Trophoblast cell (in vitro differentiated cells and primary cell): ENCODE measurements at regions not wholly inside any gene's neighbourhood (a gene's known extent, or its start where the extent isn't known, plus 50 kb on each side); places are given as distances from the start of the nearest gene placed in this dataset.

ENCODE experiments used
- DNase-seq, 2 donors: peaks; one replicate each; pipeline ENCODE4 v3.0.0-alpha.2; 2016
- H2AFZ ChIP-seq: 2 replicates; pipeline ENCODE4 v1.6.1; 2013; ENCODE audit warnings: low read length, moderate library complexity, mild to moderate bottlenecking; ENCODE audit not compliant: insufficient read depth, poor library complexity
- H2AK5ac ChIP-seq: 2 replicates; pipeline ENCODE4 v1.6.1; 2013; ENCODE audit warnings: mild to moderate bottlenecking, low read length
- H2BK120ac ChIP-seq: 2 replicates; pipeline ENCODE4 v1.6.1; 2013; ENCODE audit warnings: low read length, mild to moderate bottlenecking, moderate library complexity; ENCODE audit not compliant: insufficient read depth, poor library complexity
- H2BK12ac ChIP-seq: 2 replicates; pipeline ENCODE4 v1.6.1; 2013; ENCODE audit warnings: mild to moderate bottlenecking, low read length, moderate library complexity
- H2BK5ac ChIP-seq: 2 replicates; pipeline ENCODE4 v1.6.1; 2013; ENCODE audit warnings: low read length, low read depth, moderate library complexity, mild to moderate bottlenecking; ENCODE audit not compliant: poor library complexity
- H3K14ac ChIP-seq: 2 replicates; pipeline ENCODE4 v1.6.1; 2013; ENCODE audit warnings: mild to moderate bottlenecking, low read length
- H3K18ac ChIP-seq: 2 replicates; pipeline ENCODE4 v1.6.1; 2013; ENCODE audit warnings: mild to moderate bottlenecking, low read length
- H3K23ac ChIP-seq: 2 replicates; pipeline ENCODE4 v1.6.1; 2013; ENCODE audit warnings: low read length
- H3K27ac ChIP-seq: 2 replicates; pipeline ENCODE4 v1.5.1; 2013; ENCODE audit warnings: low read depth, mild to moderate bottlenecking, inconsistent platforms, low read length, moderate library complexity
- H3K27me3 ChIP-seq: 2 replicates; pipeline ENCODE4 v1.6.1; 2013; ENCODE audit warnings: inconsistent platforms, mild to moderate bottlenecking, low read length, moderate library complexity; ENCODE audit not compliant: insufficient read depth
- H3K36me3 ChIP-seq, 2 experiments: 1 replicate in 1 of 2; 2 replicates in 1 of 2; pipeline ENCODE4 v1.6.1; 2013; ENCODE audit warnings: low read length in 2 of 2, mild to moderate bottlenecking in 2 of 2, moderate library complexity in 1 of 2; ENCODE audit not compliant: insufficient read depth in 2 of 2, control insufficient read depth in 1 of 2
- H3K4ac ChIP-seq: 2 replicates; pipeline ENCODE4 v1.6.1; 2013; ENCODE audit warnings: low read depth, mild to moderate bottlenecking, low read length, moderate library complexity
- H3K4me1 ChIP-seq, 2 experiments: 1 replicate in 1 of 2; 2 replicates in 1 of 2; pipeline ENCODE4 v1.6.1; 2013; ENCODE audit warnings: low read length in 2 of 2, mild to moderate bottlenecking in 2 of 2, moderate library complexity in 1 of 2; ENCODE audit not compliant: insufficient read depth in 2 of 2, control insufficient read depth in 1 of 2
- H3K4me2 ChIP-seq: 2 replicates; pipeline ENCODE4 v1.6.1; 2013; ENCODE audit warnings: inconsistent platforms, mild to moderate bottlenecking, low read length, moderate library complexity
- H3K4me3 ChIP-seq: 2 replicates; pipeline ENCODE4 v1.5.1; 2013; ENCODE audit warnings: mild to moderate bottlenecking, low read depth, low read length, inconsistent platforms
- H3K79me1 ChIP-seq: one replicate; pipeline ENCODE4 v1.6.1; 2013; ENCODE audit warnings: low read length
- H3K79me2 ChIP-seq: 2 replicates; pipeline ENCODE4 v1.6.1; 2013; ENCODE audit warnings: low read length, mild to moderate bottlenecking; ENCODE audit not compliant: control insufficient read depth, insufficient read depth, poor library complexity
- H3K9ac ChIP-seq: 2 replicates; pipeline ENCODE4 v1.6.1; 2013; ENCODE audit warnings: mild to moderate bottlenecking, low read length
- H3K9me3 ChIP-seq: 2 replicates; pipeline ENCODE4 v1.6.1; 2013; ENCODE audit warnings: low read depth, mild to moderate bottlenecking, control low read depth, inconsistent platforms, low read length; ENCODE audit not compliant: insufficient read depth
- H4K12ac ChIP-seq: 2 replicates; pipeline ENCODE4 v1.6.1; 2013; ENCODE audit warnings: low read depth, mild to moderate bottlenecking, low read length, moderate library complexity
- H4K8ac ChIP-seq: 2 replicates; pipeline ENCODE4 v1.6.1; 2013; ENCODE audit warnings: low read depth, mild to moderate bottlenecking, low read length, moderate library complexity
- H4K91ac ChIP-seq: one replicate; pipeline ENCODE4 v1.6.1; 2013; ENCODE audit warnings: low read depth, mild to moderate bottlenecking, low read length, moderate library complexity
- WGBS: extraction: QIAGEN DNeasy Blood & Tissue Kit; methylation state at CpG from one replicate; pipeline ENCODE4 v1.1.7; 2013; ENCODE audit warnings: missing lambda C conversion rate; ENCODE audit not compliant: insufficient read length, insufficient coverage; ENCODE audit errors: extremely low coverage; 5-methylcytosine and 5-hydroxymethylcytosine counted together

DNA sequence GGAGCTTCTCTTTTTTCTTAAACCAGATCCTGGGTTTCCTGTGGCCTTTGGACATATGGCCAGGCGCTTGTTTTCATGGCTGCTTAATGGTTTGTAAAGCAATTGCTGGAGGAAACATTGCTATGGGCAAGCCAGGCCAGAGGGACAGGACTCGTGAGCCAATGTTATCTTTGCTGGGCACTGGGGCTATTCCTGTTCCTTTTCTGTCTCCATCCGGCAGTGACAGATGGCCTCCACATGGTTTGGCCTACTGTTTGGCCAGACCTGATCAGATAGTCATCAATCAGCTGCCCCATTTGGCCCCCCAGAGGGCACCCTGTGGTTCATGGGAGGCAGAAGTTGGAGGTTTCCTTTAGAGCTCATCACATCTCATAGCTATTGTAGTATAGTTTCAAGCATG, 326.1 kb upstream of the ROPN1 start:
- Histone ChIP-seq H2BK12ac (no peak overlapping the region), H3K4me2 (no peak overlapping the region), H4K12ac (no peak overlapping the region), H3K79me1 (no peaks in the 10 kb centered on the region), H3K4me1 (peaks cover 4 to 7% of the 10 kb centered on the region in 2 experiments), H3K79me2 (no peaks in the 10 kb centered on the region), H3K9me3 (no peaks in the 10 kb centered on the region), H3K9ac (no peak overlapping the region), H3K14ac (no peak overlapping the region), H4K91ac (no peak overlapping the region), H3K4me3 (no peak overlapping the region), H3K23ac (no peak overlapping the region), H2AK5ac (no peak overlapping the region), H3K27ac (no peak overlapping the region), H2AFZ (no peak overlapping the region), H4K8ac (no peak overlapping the region), H3K18ac (no peak overlapping the region), H2BK120ac (no peak overlapping the region), H2BK5ac (no peak overlapping the region), H3K4ac (no peak overlapping the region), H3K36me3 (no peaks in the 10 kb centered on the region), H3K27me3 (no peaks in the 10 kb centered on the region)
- DNase-seq: no peak
- no CpG with 5 or more reads among the region's 3 CpGs for WGBS

GRCh38 chr3:124318656-124319055, 326.7 kb upstream of the ROPN1 start:
- Histone ChIP-seq H4K91ac (no peak overlapping the region), H3K18ac (no peak overlapping the region), H2BK12ac (no peak overlapping the region), H3K36me3 (no peaks in the 10 kb centered on the region), H3K23ac (no peak overlapping the region), H3K4me1 (peaks cover 4 to 7% of the 10 kb centered on the region in 2 experiments), H3K9ac (no peak overlapping the region), H2BK120ac (no peak overlapping the region), H3K27me3 (no peaks in the 10 kb centered on the region), H4K12ac (no peak overlapping the region), H3K4me2 (no peak overlapping the region), H3K4me3 (no peak overlapping the region), H3K4ac (no peak overlapping the region), H2AK5ac (no peak overlapping the region), H3K79me1 (no peaks in the 10 kb centered on the region), H2BK5ac (no peak overlapping the region), H3K14ac (no peak overlapping the region), H4K8ac (no peak overlapping the region), H2AFZ (no peak overlapping the region), H3K79me2 (no peaks in the 10 kb centered on the region), H3K27ac (no peak overlapping the region), H3K9me3 (no peaks in the 10 kb centered on the region)
- no peak for DNase-seq
- WGBS: no CpG with 5 or more reads among the region's 3 CpGs

DNA sequence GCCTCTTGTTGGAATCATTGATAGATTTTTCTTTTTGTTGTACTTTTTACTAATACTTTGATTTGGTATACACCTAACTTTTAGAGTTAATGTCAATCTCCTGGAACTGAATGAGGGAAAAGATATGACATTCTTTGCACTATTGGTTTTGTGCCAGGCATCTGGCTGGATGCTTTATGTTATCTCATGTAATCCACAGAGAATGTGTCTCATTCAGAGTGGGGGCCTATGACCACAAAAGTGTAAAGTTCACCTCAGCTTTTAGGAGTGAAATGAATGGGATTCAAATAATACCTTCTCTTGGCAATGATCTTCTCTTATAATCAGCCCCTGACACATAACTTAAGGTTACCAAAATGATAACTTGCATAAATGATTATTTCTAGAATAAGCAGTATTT, 329.1 kb upstream of the ROPN1 start:
- peaks cover 2% of the 10 kb centered on the region in 2 experiments for H3K36me3 ChIP-seq
- H2AK5ac ChIP-seq: no peak overlapping the region
- H2AFZ ChIP-seq: no peak overlapping the region
- no peak overlapping the region for H3K18ac ChIP-seq
- no peak for DNase-seq
- H3K4me2 ChIP-seq: no peak overlapping the region
- no peak overlapping the region for H3K14ac ChIP-seq
- no peak overlapping the region for H4K91ac ChIP-seq
- H2BK120ac ChIP-seq: no peak overlapping the region
- no peaks in the 10 kb centered on the region for H3K27me3 ChIP-seq
- H2BK5ac ChIP-seq: no peak overlapping the region
- H3K79me1 ChIP-seq: no peaks in the 10 kb centered on the region
- no peak overlapping the region for H3K4me3 ChIP-seq
- H3K4ac ChIP-seq: no peak overlapping the region
- no peaks in the 10 kb centered on the region for H3K79me2 ChIP-seq
- no peak overlapping the region for H4K8ac ChIP-seq
- H3K9me3 ChIP-seq: no peaks in the 10 kb centered on the region
- H3K9ac ChIP-seq: no peak overlapping the region
- no peak overlapping the region for H4K12ac ChIP-seq
- no peak overlapping the region for H3K23ac ChIP-seq
- H2BK12ac ChIP-seq: no peak overlapping the region
- H3K4me1 ChIP-seq: peaks cover 2 to 4% of the 10 kb centered on the region in 2 experiments
- H3K27ac ChIP-seq: no peak overlapping the region

DNA sequence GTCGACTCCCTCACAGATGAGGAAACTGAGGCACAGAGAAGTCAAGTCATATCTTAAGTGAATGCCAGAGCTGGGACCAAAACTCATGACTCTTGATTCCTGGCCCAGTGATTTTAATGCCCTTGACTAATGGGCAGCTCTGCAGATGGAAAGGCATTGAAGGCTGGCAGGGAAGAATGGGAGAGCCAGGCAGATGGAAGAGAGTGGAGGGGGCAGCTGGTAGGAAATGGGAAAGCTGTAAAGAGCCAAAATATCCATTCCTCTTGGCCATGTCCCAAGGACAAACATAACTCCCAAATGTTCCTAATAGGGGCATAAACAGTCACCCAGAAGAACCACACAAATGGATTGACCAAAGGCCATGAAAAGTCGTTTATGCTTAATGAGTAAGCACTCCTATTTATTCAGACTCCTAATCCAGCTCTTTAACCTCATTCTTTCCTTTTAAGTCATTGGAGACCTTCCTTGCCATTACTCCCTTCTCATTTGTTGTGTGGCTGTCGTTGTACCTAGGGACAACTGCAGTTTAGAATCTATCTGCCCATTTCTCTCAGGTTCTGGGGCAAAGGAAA, 330.5 kb upstream of the ROPN1 start:
- Histone ChIP-seq H2BK12ac (no peak overlapping the region), H3K79me1 (no peaks in the 10 kb centered on the region), H3K4me3 (no peak overlapping the region), H3K18ac (no peak overlapping the region), H3K36me3 (peaks cover 3 to 6% of the 10 kb centered on the region in 2 experiments), H4K91ac (no peak overlapping the region), H3K4ac (no peak overlapping the region), H2AFZ (no peak overlapping the region), H3K27me3 (no peaks in the 10 kb centered on the region), H3K79me2 (no peaks in the 10 kb centered on the region), H3K4me2 (no peak overlapping the region), H3K27ac (no peak overlapping the region), H3K4me1 (no peaks in the 10 kb centered on the region), H4K12ac (no peak overlapping the region), H3K9ac (no peak overlapping the region), H2BK5ac (no peak overlapping the region), H3K23ac (no peak overlapping the region), H4K8ac (no peak overlapping the region), H2AK5ac (no peak overlapping the region), H3K9me3 (no peaks in the 10 kb centered on the region), H2BK120ac (no peak overlapping the region), H3K14ac (no peak overlapping the region)
- no CpG with 5 or more reads among the region's 3 CpGs for WGBS
- no peak for DNase-seq
